ENCODE measurements at regions not wholly inside any gene's neighbourhood (a gene's known extent, or its start where the extent isn't known, plus 50 kb on each side); places are given as distances from the start of the nearest gene placed in this dataset.
"Not testable (repeated sequence)": the region's sequence is repeated elsewhere in the genome, so short reads cannot be mapped to it uniquely, and the experiment has no call there.

- not testable (repeated sequence) for DNase-seq
Observed at GRCh38 chr21:6138244-6139136, 4382.9 kb upstream of the TPTE start.

GRCh38 chr21:6139331-6139730 is 4382.1 kb upstream of the TPTE start:
- not testable (repeated sequence) for DNase-seq

- DNase-seq, result not testable (repeated sequence)
Observed at GRCh38 chr21:6139862-6140261, 4381.5 kb upstream of the TPTE start.

- not testable (repeated sequence) for DNase-seq
Observed at GRCh38 chr21:6140467-6141137, 4380.8 kb upstream of the TPTE start.

GRCh38 chr21:6141138-6141474 is 4380.3 kb upstream of the TPTE start:
- DNase-seq, result not testable (repeated sequence)

- DNase-seq, result not testable (repeated sequence)
Observed at GRCh38 chr21:6153154-6153553, 4368.2 kb upstream of the TPTE start.

- DNase-seq, result not testable (repeated sequence)
Observed at GRCh38 chr21:6154524-6155320, 4366.7 kb upstream of the TPTE start.

GRCh38 chr21:6156712-6157389 is 4364.5 kb upstream of the TPTE start:
- DNase-seq, result not testable (repeated sequence)

GRCh38 chr21:6157515-6157914 is 4363.9 kb upstream of the TPTE start:
- not testable (repeated sequence) for DNase-seq

GRCh38 chr21:6158171-6158570 is 4363.2 kb upstream of the TPTE start:
- not testable (repeated sequence) for DNase-seq
